HepG2 (cell line): ENCODE measurements at regions not wholly inside any gene's neighbourhood (a gene's known extent, or its start where the extent isn't known, plus 50 kb on each side); places are given as distances from the start of the nearest gene placed in this dataset.

ENCODE experiments used
- ATAC-seq: fragments of 200-7000 bp; cut with Tn5 transposase; 3 replicates; pipeline ENCODE4 v1.9.1; 2020; ENCODE audit warnings: mild to moderate bottlenecking, moderate library complexity
- BruUV-seq: library from RNA; stranded (reverse); fragments of 400-500 nt; replicated peaks from 2 replicates; lab custom pipeline; 2021; lab: Mats Ljungman, UMichigan
- CTCF ChIA-PET: fragments of 300-600 bp; formaldehyde crosslinking; extraction: SDS; loops from one replicate; lab custom pipeline; 2021; ENCODE audit warnings: low total read pairs, inconsistent platforms, low intra/inter-chr PET ratio; lab: Yijun Ruan, JAX
- POLR2A ChIA-PET: fragments of 350-600 bp; sonication (Branson Sonifier 250); formaldehyde crosslinking; loops from one replicate; lab custom pipeline; 2020; ENCODE audit warnings: antibody characterized with exemption, inconsistent platforms; lab: Yijun Ruan, JAX
- DNase-seq: peaks from one replicate; pipeline ENCODE4 v3.0.0-alpha.2; 2015; ENCODE audit warnings: low spot score
- FAIRE-seq: peaks from 3 replicates; lab custom pipeline; 2011; peaks lifted over from hg19 to GRCh38; lab: Jason Lieb, UNC
- H2AFZ ChIP-seq: one replicate; pipeline ENCODE4 v1.6.1; 2011; ENCODE audit warnings: low read length, inconsistent platforms
- H3K27ac ChIP-seq: fragments of 300-600 bp; 3 replicates; pipeline ENCODE4 v1.8.0; 2011; ENCODE audit warnings: mixed run types, mild to moderate bottlenecking, mixed read lengths, low read length, inconsistent platforms; ENCODE audit not compliant: insufficient read depth; ENCODE audit errors: extremely low read length
- H3K27me3 ChIP-seq, 2 experiments: fragments of 200-600 bp in 1 of 2; 2 replicates in 1 of 2; 3 replicates in 1 of 2; pipeline versions ENCODE4 v1.6.0 to v1.8.0; 2011; ENCODE audit warnings: low read length in 2 of 2, mild to moderate bottlenecking in 2 of 2, moderate library complexity in 2 of 2, inconsistent platforms in 1 of 2; ENCODE audit not compliant: insufficient read depth in 2 of 2, control insufficient read depth in 1 of 2
- H3K36me3 ChIP-seq, 2 experiments: fragments of 200-600 bp in 1 of 2; replicated peaks in 1 of 2; 2 replicates in 1 of 2; 3 replicates in 1 of 2; pipeline versions ENCODE4 v1.5.1 to v1.8.0; 2011; ENCODE audit warnings: low read length in 2 of 2, inconsistent platforms in 1 of 2; ENCODE audit not compliant: insufficient read depth in 2 of 2, control insufficient read depth in 1 of 2
- H3K4me1 ChIP-seq: 2 replicates; pipeline ENCODE4 v1.5.1; 2012; ENCODE audit warnings: low read length, inconsistent platforms; ENCODE audit not compliant: insufficient read depth
- H3K4me2 ChIP-seq: 2 replicates; pipeline ENCODE4 v1.6.0; 2011; ENCODE audit warnings: low read depth, low read length, inconsistent platforms
- H3K4me3 ChIP-seq, 3 experiments: fragments of 200-600 bp in 1 of 3; sonication (generic), shearing (Covaris generic) in 1 of 3; replicated peaks in 1 of 3; 2 replicates each; pipeline ENCODE4 v1.5.1; 2011 to 2016; ENCODE audit warnings: low read length in 3 of 3, inconsistent platforms in 2 of 3, low read depth in 2 of 3, mild to moderate bottlenecking in 2 of 3, control low read depth in 1 of 3, mixed read lengths in 1 of 3; ENCODE audit not compliant: insufficient read depth in 1 of 3
- H3K79me2 ChIP-seq: one replicate; pipeline ENCODE4 v1.6.1; 2011; ENCODE audit warnings: low read length, inconsistent platforms; ENCODE audit not compliant: insufficient read depth
- H3K9ac ChIP-seq: 2 replicates; pipeline ENCODE4 v1.6.0; 2011; ENCODE audit warnings: mild to moderate bottlenecking, low read depth, low read length, inconsistent platforms; ENCODE audit not compliant: insufficient read depth
- H3K9me3 ChIP-seq: 2 replicates; pipeline ENCODE4 v1.5.1; 2012; ENCODE audit warnings: mild to moderate bottlenecking, low read length
- H4K20me1 ChIP-seq: 2 replicates; pipeline ENCODE4 v1.6.0; 2011; ENCODE audit warnings: inconsistent platforms, mild to moderate bottlenecking, low read length, moderate library complexity; ENCODE audit not compliant: insufficient read depth
- FOXO1 ChIP-seq: sonication (generic); formaldehyde crosslinking; IDR thresholded peaks from 2 replicates; pipeline ENCODE4 v1.4.0; 2020; ENCODE audit warnings: missing genetic modification reagents
- HIVEP1 ChIP-seq: sonication (generic); formaldehyde crosslinking; IDR thresholded peaks from 2 replicates; pipeline ENCODE4 v1.4.0; 2020; ENCODE audit warnings: mild to moderate bottlenecking, missing genetic modification reagents
- ISX ChIP-seq: sonication (generic); formaldehyde crosslinking; conservative IDR thresholded peaks from 2 replicates; pipeline ENCODE4 v1.5.0; 2020; ENCODE audit warnings: missing genetic modification reagents
- LCORL ChIP-seq, 2 experiments: fragments of 450-650 bp in 1 of 2; sonication (generic) in 1 of 2; formaldehyde crosslinking in 1 of 2; IDR thresholded peaks; 2 replicates each; pipeline versions ENCODE4 v1.5.0 to v1.6.1; 2017 to 2020; ENCODE audit warnings: antibody characterized with exemption in 1 of 2, missing genetic modification reagents in 1 of 2
- NPAS2 ChIP-seq: sonication (generic); formaldehyde crosslinking; IDR thresholded peaks from 2 replicates; pipeline ENCODE4 v1.8.0; 2022; ENCODE audit warnings: mild to moderate bottlenecking, missing genetic modification reagents, borderline replicate concordance
- NR2F6 ChIP-seq, 2 experiments: IDR thresholded peaks; 2 replicates each; pipeline ENCODE4 v1.6.1; 2016; ENCODE audit warnings: antibody characterized with exemption in 1 of 2, mild to moderate bottlenecking in 1 of 2
- POGZ ChIP-seq: sonication (generic); formaldehyde crosslinking; IDR thresholded peaks from 2 replicates; pipeline ENCODE4 v1.4.0; 2020; ENCODE audit warnings: mild to moderate bottlenecking, missing genetic modification reagents
- POLR2AphosphoS2 ChIP-seq: IDR thresholded peaks from 2 replicates; pipeline ENCODE4 v1.6.1; 2011; ENCODE audit warnings: low read depth, low read length, improper control_type of control experiment
- REPIN1 ChIP-seq: sonication (generic); formaldehyde crosslinking; IDR thresholded peaks from 2 replicates; pipeline ENCODE4 v1.8.0; 2022; ENCODE audit warnings: missing genetic modification reagents, low read depth, mild to moderate bottlenecking, borderline replicate concordance
- RFX1 ChIP-seq: fragments of 450-650 bp; IDR thresholded peaks from 2 replicates; pipeline ENCODE4 v1.6.1; 2017
- TAF1 ChIP-seq: sonication (generic); formaldehyde crosslinking; IDR thresholded peaks from 2 replicates; pipeline ENCODE4 v1.4.0; 2020; ENCODE audit warnings: missing genetic modification reagents
- ZBTB1 ChIP-seq: sonication (generic); formaldehyde crosslinking; IDR thresholded peaks from 2 replicates; pipeline ENCODE4 v1.4.0; 2020; ENCODE audit warnings: missing genetic modification reagents, borderline replicate concordance
- ZFP36L1 ChIP-seq: sonication (generic); formaldehyde crosslinking; IDR thresholded peaks from 2 replicates; pipeline ENCODE4 v1.8.0; 2022; ENCODE audit warnings: mild to moderate bottlenecking, missing genetic modification reagents, moderate library complexity
- ZMYM3 ChIP-seq: sonication (generic); formaldehyde crosslinking; IDR thresholded peaks from 2 replicates; pipeline ENCODE4 v1.5.1; 2020; ENCODE audit warnings: mild to moderate bottlenecking, missing genetic modification reagents
- WGBS: methylation state at CpG from one replicate; pipeline ENCODE4 v1.1.6; 2017; ENCODE audit warnings: low lambda C conversion rate; 5-methylcytosine and 5-hydroxymethylcytosine counted together
- in situ Hi-C: cut with HindIII; loops from 2 replicates; pipeline ENCODE4 v1.10.0; 2017; ENCODE audit warnings: low pct_unique_long_range_greater_than_20kb; ENCODE audit not compliant: extremely low pct_ligation_motif_present
- intact Hi-C: fragments of 100-400 bp; cut with micrococcal nuclease; formaldehyde crosslinking; loops from one replicate; pipeline ENCODE4 v1.10.0; 2022; ENCODE audit not compliant: unreplicated experiment
- TF ChIP-seq, protein P1 (sequence below), 2 experiments: sonication (generic) in 1 of 2; formaldehyde crosslinking in 1 of 2; IDR thresholded peaks; 2 replicates each; pipeline versions ENCODE4 v1.4.0 to v1.6.1; 2016 to 2020; ENCODE audit warnings: borderline replicate concordance in 1 of 2, low read depth in 1 of 2, mild to moderate bottlenecking in 1 of 2, missing genetic modification reagents in 1 of 2
- TF ChIP-seq, protein P2 (sequence below): sonication (generic); formaldehyde crosslinking; conservative IDR thresholded peaks from 2 replicates; pipeline ENCODE4 v1.4.0; 2020; ENCODE audit warnings: mild to moderate bottlenecking, missing genetic modification reagents, moderate library complexity
- TF ChIP-seq, protein P3 (sequence below): sonication (generic); formaldehyde crosslinking; IDR thresholded peaks from 2 replicates; pipeline ENCODE4 v1.8.1; 2023; ENCODE audit warnings: mild to moderate bottlenecking, missing genetic modification reagents

DNA sequence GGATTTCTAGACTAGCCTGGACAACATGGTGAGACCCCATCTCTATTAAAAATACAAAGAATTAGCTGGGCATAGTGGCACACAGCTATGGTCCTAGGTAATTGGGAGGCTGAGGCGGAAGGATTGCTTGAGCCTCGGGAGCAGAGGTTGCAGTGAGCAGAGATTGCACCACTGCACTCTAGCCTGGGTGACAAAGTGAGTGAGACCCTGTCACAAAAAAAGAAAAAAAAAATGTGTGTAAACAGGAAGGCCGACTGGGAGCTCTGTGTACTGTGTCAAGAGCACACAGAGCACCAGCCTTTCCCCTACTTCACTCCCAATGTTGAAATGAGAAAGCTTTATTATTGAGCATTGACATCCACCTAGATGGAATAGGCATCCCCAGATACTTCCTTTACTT, 681.7 kb upstream of the FSHR start:
- peaks cover 4% of the 10 kb centered on the region; the same call in 1 of the 2 replicates for H3K4me1 ChIP-seq
- BruUV-seq, result no TSS peak
- no peaks in the 10 kb centered on the region for H3K79me2 ChIP-seq
- DNase-seq, result no peak
- no peak overlapping the region for H3K4me3 ChIP-seq
- ATAC-seq, result peak; percentile 69
- H3K36me3 ChIP-seq, result no peaks in the 10 kb centered on the region
- H3K27me3 ChIP-seq, result no peaks in the 10 kb centered on the region
- no peak overlapping the region for H3K9ac ChIP-seq
- CTCF ChIA-PET, result no interaction called here
- intact Hi-C loops, result no loop called here
- POLR2A ChIA-PET, result no interaction called here
- no peak for FAIRE-seq
- no peak overlapping the region for H2AFZ ChIP-seq
- no peak overlapping the region for H3K4me2 ChIP-seq
- H4K20me1 ChIP-seq, result no peaks in the 10 kb centered on the region
- WGBS, result 8% methylated on average over 3 of the region's 3 CpGs
- no peaks in the 10 kb centered on the region for H3K9me3 ChIP-seq
- in situ Hi-C loops, result no loop called here
- no peak overlapping the region for H3K27ac ChIP-seq
- TF ChIP-seq ZFP36L1 (CRISPR knock-in tag), result no peak
- no peak for TF ChIP-seq FOXO1 (CRISPR knock-in tag)
- no peak for TF ChIP-seq REPIN1 (CRISPR knock-in tag)
- TF ChIP-seq ZBTB1 (CRISPR knock-in tag), result no peak
- TF ChIP-seq, protein P1, sequence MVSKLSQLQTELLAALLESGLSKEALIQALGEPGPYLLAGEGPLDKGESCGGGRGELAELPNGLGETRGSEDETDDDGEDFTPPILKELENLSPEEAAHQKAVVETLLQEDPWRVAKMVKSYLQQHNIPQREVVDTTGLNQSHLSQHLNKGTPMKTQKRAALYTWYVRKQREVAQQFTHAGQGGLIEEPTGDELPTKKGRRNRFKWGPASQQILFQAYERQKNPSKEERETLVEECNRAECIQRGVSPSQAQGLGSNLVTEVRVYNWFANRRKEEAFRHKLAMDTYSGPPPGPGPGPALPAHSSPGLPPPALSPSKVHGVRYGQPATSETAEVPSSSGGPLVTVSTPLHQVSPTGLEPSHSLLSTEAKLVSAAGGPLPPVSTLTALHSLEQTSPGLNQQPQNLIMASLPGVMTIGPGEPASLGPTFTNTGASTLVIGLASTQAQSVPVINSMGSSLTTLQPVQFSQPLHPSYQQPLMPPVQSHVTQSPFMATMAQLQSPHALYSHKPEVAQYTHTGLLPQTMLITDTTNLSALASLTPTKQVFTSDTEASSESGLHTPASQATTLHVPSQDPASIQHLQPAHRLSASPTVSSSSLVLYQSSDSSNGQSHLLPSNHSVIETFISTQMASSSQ (IDR thresholded peaks at IDR 0.05; ENCODE audit: low read depth), result no peak
- TF ChIP-seq, protein P1 (CRISPR knock-in tag; IDR thresholded peaks at IDR 0.05; ENCODE audit: borderline replicate concordance), result no peak
- peak; percentile 43; the same call in 1 of the 2 replicates for TF ChIP-seq POGZ (CRISPR knock-in tag)
- TF ChIP-seq ISX (CRISPR knock-in tag), result no peak
- no peak for TF ChIP-seq NPAS2 (CRISPR knock-in tag)
- TF ChIP-seq LCORL (IDR thresholded peaks at IDR 0.05), result no peak
- TF ChIP-seq LCORL (CRISPR knock-in tag; IDR thresholded peaks at IDR 0.05), result no peak
- TF ChIP-seq, protein P2, sequence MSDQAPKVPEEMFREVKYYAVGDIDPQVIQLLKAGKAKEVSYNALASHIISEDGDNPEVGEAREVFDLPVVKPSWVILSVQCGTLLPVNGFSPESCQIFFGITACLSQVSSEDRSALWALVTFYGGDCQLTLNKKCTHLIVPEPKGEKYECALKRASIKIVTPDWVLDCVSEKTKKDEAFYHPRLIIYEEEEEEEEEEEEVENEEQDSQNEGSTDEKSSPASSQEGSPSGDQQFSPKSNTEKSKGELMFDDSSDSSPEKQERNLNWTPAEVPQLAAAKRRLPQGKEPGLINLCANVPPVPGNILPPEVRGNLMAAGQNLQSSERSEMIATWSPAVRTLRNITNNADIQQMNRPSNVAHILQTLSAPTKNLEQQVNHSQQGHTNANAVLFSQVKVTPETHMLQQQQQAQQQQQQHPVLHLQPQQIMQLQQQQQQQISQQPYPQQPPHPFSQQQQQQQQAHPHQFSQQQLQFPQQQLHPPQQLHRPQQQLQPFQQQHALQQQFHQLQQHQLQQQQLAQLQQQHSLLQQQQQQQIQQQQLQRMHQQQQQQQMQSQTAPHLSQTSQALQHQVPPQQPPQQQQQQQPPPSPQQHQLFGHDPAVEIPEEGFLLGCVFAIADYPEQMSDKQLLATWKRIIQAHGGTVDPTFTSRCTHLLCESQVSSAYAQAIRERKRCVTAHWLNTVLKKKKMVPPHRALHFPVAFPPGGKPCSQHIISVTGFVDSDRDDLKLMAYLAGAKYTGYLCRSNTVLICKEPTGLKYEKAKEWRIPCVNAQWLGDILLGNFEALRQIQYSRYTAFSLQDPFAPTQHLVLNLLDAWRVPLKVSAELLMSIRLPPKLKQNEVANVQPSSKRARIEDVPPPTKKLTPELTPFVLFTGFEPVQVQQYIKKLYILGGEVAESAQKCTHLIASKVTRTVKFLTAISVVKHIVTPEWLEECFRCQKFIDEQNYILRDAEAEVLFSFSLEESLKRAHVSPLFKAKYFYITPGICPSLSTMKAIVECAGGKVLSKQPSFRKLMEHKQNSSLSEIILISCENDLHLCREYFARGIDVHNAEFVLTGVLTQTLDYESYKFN (CRISPR knock-in tag), result peak; percentile 45
- no peak for TF ChIP-seq POLR2AphosphoS2
- TF ChIP-seq, protein P3, sequence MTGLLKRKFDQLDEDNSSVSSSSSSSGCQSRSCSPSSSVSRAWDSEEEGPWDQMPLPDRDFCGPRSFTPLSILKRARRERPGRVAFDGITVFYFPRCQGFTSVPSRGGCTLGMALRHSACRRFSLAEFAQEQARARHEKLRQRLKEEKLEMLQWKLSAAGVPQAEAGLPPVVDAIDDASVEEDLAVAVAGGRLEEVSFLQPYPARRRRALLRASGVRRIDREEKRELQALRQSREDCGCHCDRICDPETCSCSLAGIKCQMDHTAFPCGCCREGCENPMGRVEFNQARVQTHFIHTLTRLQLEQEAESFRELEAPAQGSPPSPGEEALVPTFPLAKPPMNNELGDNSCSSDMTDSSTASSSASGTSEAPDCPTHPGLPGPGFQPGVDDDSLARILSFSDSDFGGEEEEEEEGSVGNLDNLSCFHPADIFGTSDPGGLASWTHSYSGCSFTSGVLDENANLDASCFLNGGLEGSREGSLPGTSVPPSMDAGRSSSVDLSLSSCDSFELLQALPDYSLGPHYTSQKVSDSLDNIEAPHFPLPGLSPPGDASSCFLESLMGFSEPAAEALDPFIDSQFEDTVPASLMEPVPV (CRISPR knock-in tag), result no peak
- TF ChIP-seq ZMYM3 (CRISPR knock-in tag), result peak; percentile 89
- no peak for TF ChIP-seq RFX1
- no peak for TF ChIP-seq NR2F6 (IDR thresholded peaks at IDR 0.05)
- TF ChIP-seq NR2F6 (CRISPR knock-in tag; IDR thresholded peaks at IDR 0.05), result no peak
- TF ChIP-seq HIVEP1 (CRISPR knock-in tag), result no peak
- TF ChIP-seq TAF1 (CRISPR knock-in tag), result no peak
